ENCODE measurements at regions not wholly inside any gene's neighbourhood (a gene's known extent, or its start where the extent isn't known, plus 50 kb on each side); places are given as distances from the start of the nearest gene placed in this dataset.

DNA sequence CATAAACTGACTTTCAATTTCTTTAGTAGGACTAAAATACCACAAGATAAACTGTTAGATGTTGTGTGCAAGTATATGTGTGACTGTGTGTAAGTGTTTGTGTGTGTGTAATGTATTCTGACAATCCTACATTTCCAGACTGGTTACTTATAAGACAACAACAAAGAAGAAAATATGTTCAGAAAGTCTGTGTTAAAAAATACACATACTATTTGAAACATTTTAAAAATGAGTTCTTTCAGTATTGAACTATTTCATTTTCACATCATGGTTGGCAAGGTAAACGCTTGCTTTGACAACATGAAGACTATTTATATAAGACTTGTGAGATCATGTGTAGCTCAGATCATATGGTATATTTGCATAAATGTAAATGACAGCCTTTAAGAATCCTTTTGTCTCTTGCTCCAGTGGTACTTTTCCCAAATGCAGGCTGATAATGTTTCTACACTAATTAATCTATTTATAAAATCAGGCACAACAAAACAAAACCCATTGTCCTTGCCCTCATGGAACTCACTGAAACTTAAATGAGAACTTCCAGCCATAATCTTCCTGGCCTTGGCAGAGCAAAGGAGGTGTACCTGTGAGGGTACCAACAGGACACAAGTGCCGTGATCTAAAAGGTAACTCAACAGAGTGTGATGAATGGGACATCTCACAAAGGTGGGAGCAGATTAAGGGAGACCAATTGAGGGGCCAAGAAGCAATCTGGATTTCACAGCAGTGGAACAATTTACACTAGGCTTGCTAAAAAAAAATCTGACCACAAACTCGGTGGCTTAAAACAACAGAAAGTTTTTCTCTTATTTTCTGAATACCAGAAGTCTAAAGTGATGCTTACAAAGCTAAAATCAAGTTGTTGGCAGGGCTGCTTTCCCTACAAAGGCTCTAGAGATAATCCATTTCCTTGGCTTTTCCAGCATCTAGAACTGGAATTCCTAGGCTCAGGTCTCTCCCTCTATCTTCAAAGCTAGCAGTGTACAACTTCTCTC, 349.0 kb downstream of the TBC1D4 start:
- Histone ChIP-seq H3K4me3 (ENCODE audit: low read depth in 2 of 2, low read length in 2 of 2) (no peak overlapping the region), H3K36me3 (ENCODE audit: control insufficient read depth, insufficient read depth, low read length) (no peaks in the 10 kb centered on the region), H3K27ac (ENCODE audit: low read length) (no peak overlapping the region), H3K4me1 (ENCODE audit: control insufficient read depth, insufficient read depth, low read length) (no peaks in the 10 kb centered on the region), H3K27me3 (ENCODE audit: control insufficient read depth, insufficient read depth, low read length) (no peaks in the 10 kb centered on the region), H3K9me3 (ENCODE audit: control insufficient read depth, insufficient read depth, low read depth, low read length) (no peaks in the 10 kb centered on the region)
- ChIA-PET POLR2A (no interaction called here), CTCF (no interaction called here)
- no peak for DNase-seq (ENCODE audit: low read depth, low spot score)
- BruUV-seq (replicated peaks): no TSS peak
- intact Hi-C loops (cut with micrococcal nuclease; ENCODE audit: unreplicated experiment) (no loop called here), in situ Hi-C loops (cut with HindIII; ENCODE audit: low pct_unique_long_range_greater_than_20kb, low sequenced_read_pairs) (no loop called here)
- ATAC-seq: no peak
- TF ChIP-seq SIN3A (IDR thresholded peaks at IDR 0.05; ENCODE audit: borderline replicate concordance, insufficient read depth, low read depth, low read length) (no peak), TCF7L2 (IDR thresholded peaks at IDR 0.05; ENCODE audit: low read depth, low read length) (no peak)

DNA sequence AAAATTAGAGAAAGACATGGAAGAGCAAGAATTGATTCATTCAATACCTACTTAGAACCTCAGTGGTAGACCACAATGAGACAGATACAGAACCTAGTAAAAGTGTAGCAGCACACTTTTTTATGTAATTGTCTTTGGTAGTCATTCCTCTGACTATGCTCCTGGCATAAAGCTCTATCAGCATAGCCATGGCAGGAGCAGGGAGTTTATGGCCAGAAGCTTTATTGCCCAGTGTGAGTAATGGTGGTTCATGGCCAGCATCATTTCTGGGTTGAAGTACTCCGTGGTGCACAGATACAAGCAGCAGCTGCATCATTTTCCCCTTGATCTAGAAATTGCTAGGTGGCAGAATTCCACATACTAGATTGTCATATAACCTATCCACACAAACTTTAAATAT, 352.6 kb downstream of the TBC1D4 start:
- H3K9me3 ChIP-seq (ENCODE audit: control insufficient read depth, insufficient read depth, low read depth, low read length): no peaks in the 10 kb centered on the region
- BruUV-seq (replicated peaks): no TSS peak
- in situ Hi-C loops (cut with HindIII; ENCODE audit: low pct_unique_long_range_greater_than_20kb, low sequenced_read_pairs): no loop called here
- H3K4me3 ChIP-seq (ENCODE audit: low read depth in 2 of 2, low read length in 2 of 2): no peak overlapping the region
- intact Hi-C loops (cut with micrococcal nuclease; ENCODE audit: unreplicated experiment): no loop called here
- H3K36me3 ChIP-seq (ENCODE audit: control insufficient read depth, insufficient read depth, low read length): no peaks in the 10 kb centered on the region
- no peak for ATAC-seq
- no peaks in the 10 kb centered on the region for H3K27me3 ChIP-seq (ENCODE audit: control insufficient read depth, insufficient read depth, low read length)
- ChIA-PET CTCF (no interaction called here), POLR2A (no interaction called here)
- TF ChIP-seq, protein P1, sequence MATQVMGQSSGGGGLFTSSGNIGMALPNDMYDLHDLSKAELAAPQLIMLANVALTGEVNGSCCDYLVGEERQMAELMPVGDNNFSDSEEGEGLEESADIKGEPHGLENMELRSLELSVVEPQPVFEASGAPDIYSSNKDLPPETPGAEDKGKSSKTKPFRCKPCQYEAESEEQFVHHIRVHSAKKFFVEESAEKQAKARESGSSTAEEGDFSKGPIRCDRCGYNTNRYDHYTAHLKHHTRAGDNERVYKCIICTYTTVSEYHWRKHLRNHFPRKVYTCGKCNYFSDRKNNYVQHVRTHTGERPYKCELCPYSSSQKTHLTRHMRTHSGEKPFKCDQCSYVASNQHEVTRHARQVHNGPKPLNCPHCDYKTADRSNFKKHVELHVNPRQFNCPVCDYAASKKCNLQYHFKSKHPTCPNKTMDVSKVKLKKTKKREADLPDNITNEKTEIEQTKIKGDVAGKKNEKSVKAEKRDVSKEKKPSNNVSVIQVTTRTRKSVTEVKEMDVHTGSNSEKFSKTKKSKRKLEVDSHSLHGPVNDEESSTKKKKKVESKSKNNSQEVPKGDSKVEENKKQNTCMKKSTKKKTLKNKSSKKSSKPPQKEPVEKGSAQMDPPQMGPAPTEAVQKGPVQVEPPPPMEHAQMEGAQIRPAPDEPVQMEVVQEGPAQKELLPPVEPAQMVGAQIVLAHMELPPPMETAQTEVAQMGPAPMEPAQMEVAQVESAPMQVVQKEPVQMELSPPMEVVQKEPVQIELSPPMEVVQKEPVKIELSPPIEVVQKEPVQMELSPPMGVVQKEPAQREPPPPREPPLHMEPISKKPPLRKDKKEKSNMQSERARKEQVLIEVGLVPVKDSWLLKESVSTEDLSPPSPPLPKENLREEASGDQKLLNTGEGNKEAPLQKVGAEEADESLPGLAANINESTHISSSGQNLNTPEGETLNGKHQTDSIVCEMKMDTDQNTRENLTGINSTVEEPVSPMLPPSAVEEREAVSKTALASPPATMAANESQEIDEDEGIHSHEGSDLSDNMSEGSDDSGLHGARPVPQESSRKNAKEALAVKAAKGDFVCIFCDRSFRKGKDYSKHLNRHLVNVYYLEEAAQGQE (IDR thresholded peaks at IDR 0.05; ENCODE audit: insufficient read depth in 1 of 2, low read depth in 2 of 2, low read length in 1 of 2): no peak
- TF ChIP-seq, protein P2, sequence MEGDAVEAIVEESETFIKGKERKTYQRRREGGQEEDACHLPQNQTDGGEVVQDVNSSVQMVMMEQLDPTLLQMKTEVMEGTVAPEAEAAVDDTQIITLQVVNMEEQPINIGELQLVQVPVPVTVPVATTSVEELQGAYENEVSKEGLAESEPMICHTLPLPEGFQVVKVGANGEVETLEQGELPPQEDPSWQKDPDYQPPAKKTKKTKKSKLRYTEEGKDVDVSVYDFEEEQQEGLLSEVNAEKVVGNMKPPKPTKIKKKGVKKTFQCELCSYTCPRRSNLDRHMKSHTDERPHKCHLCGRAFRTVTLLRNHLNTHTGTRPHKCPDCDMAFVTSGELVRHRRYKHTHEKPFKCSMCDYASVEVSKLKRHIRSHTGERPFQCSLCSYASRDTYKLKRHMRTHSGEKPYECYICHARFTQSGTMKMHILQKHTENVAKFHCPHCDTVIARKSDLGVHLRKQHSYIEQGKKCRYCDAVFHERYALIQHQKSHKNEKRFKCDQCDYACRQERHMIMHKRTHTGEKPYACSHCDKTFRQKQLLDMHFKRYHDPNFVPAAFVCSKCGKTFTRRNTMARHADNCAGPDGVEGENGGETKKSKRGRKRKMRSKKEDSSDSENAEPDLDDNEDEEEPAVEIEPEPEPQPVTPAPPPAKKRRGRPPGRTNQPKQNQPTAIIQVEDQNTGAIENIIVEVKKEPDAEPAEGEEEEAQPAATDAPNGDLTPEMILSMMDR (IDR thresholded peaks at IDR 0.05): no peak
- TF ChIP-seq TCF7L2 (IDR thresholded peaks at IDR 0.05; ENCODE audit: low read depth, low read length) (no peak), POLR2AphosphoS5 (IDR thresholded peaks at IDR 0.05; ENCODE audit: low read depth, low read length) (no peak), SIN3A (IDR thresholded peaks at IDR 0.05; ENCODE audit: borderline replicate concordance, insufficient read depth, low read depth, low read length) (no peak)
- no peak for DNase-seq (ENCODE audit: low read depth, low spot score)
- no peaks in the 10 kb centered on the region for H3K4me1 ChIP-seq (ENCODE audit: control insufficient read depth, insufficient read depth, low read length)
- no peak overlapping the region for H3K27ac ChIP-seq (ENCODE audit: low read length)

DNA sequence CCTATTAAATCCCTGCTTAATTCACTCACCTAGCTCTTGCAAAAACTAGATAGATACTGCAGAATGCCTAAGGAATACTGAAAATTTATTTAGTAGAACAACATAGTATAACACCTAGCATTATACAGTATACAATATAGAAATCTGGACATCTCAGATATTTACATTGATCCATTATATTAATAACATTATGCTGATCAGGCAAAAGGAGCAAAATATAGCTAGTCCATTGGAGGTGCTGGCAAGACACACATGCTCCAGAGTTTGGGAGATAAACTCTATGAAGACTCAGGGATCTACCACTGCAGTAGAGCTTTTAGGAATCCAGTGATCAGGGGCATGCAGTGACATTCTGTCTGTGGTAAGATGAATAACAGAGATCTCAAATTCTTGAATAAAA, 357.6 kb downstream of the TBC1D4 start:
- TF ChIP-seq, protein P2 (IDR thresholded peaks at IDR 0.05): no peak
- no peak for TF ChIP-seq SIN3A (IDR thresholded peaks at IDR 0.05; ENCODE audit: borderline replicate concordance, insufficient read depth, low read depth, low read length)
- TF ChIP-seq, protein P1 (IDR thresholded peaks at IDR 0.05; ENCODE audit: insufficient read depth in 1 of 2, low read depth in 2 of 2, low read length in 1 of 2): no peak
- TF ChIP-seq POLR2AphosphoS5 (IDR thresholded peaks at IDR 0.05; ENCODE audit: low read depth, low read length): no peak
- no peak for TF ChIP-seq TCF7L2 (IDR thresholded peaks at IDR 0.05; ENCODE audit: low read depth, low read length)
- DNase-seq (ENCODE audit: low read depth, low spot score) (no peak), ATAC-seq (no peak)
- POLR2A ChIA-PET: no interaction called here
- Histone ChIP-seq H3K4me1 (ENCODE audit: control insufficient read depth, insufficient read depth, low read length) (no peaks in the 10 kb centered on the region), H3K9me3 (ENCODE audit: control insufficient read depth, insufficient read depth, low read depth, low read length) (no peaks in the 10 kb centered on the region), H3K4me3 (ENCODE audit: low read depth in 2 of 2, low read length in 2 of 2) (no peak overlapping the region), H3K27ac (ENCODE audit: low read length) (no peak overlapping the region), H3K36me3 (ENCODE audit: control insufficient read depth, insufficient read depth, low read length) (no peaks in the 10 kb centered on the region), H3K27me3 (ENCODE audit: control insufficient read depth, insufficient read depth, low read length) (no peaks in the 10 kb centered on the region)
- CTCF ChIA-PET: no interaction called here
- in situ Hi-C loops (cut with HindIII; ENCODE audit: low pct_unique_long_range_greater_than_20kb, low sequenced_read_pairs): no loop called here
- intact Hi-C loops (cut with micrococcal nuclease; ENCODE audit: unreplicated experiment): no loop called here
- no TSS peak for BruUV-seq (replicated peaks)

Measured in Panc1 (cell line).